GM19455 (cell line): ENCODE measurements at regions not wholly inside any gene's neighbourhood (a gene's known extent, or its start where the extent isn't known, plus 50 kb on each side); places are given as distances from the start of the nearest gene placed in this dataset.
"Not testable (repeated sequence)": the region's sequence is repeated elsewhere in the genome, so short reads cannot be mapped to it uniquely, and the experiment has no call there.

ENCODE experiments used
- ATAC-seq: cut with Tn5 transposase; IDR thresholded peaks from one replicate; pipeline ENCODE4 v1.9.1; 2021; ENCODE audit not compliant: unreplicated experiment

GRCh38 chr18:47729356-47729755 lies 201.1 kb downstream of the SMAD2 start:
- no peak for ATAC-seq

DNA sequence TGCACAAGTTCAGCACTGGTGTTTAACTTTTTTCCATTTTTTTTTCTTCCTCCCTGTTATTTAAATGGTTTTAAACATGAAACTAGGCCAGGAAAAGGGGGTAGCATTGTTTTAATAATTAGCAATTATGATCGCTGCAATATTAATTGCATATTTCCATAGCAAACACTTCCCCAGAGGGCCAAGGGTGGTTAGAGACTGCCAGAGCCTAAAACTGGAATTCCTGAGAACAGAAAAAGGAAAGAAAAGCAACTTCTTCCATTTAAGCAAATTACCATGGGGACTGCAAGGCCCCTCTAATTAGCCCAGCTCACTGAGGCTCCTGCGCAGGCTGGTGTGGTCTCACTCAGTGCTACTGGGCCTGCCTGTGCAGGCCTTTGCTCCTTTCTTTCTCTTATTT lies 201.5 kb downstream of the SMAD2 start:
- no peak for ATAC-seq

GRCh38 chr18:47727409-47727808 lies 203.1 kb downstream of the SMAD2 start:
- ATAC-seq, result no peak

DNA sequence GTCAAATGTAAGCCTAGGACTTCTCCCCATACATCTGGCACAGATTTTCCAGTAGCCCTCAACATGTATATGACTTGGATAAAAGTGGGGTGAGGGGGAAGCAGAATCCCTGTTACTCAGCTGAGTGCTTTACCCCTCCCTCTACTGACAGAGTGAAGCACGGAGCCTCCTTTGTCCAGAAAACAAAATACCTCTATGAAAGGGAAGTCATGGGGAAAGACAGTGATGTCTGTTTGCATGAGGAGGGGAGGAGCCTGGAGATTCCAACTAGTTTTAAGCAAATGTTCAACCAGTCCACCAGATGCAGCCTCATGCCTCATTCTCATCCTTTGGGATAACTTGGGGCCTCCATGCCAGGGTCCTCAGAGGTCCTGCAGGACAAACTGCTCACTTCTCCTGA lies 203.9 kb downstream of the SMAD2 start:
- ATAC-seq, result no peak

DNA sequence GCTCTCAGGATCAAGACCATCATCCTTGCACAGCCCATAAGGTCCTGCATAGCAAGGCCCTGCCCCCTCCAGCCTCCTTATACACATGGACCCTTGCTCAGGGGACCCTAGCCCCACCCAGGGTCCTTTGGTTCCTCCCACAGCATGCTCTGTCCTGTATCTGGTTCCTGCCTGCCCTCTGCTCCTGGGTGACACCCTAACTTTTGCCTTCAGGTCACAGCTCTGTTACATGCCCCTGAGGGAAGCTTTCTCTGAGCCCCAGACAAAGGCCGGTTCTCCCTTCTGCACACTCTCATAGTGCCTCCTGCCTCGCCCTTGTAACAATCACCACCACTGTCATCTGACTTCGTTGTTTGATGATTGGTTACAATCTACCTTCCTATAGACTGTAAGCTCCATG lies 204.8 kb downstream of the SMAD2 start:
- no peak for ATAC-seq

GRCh38 chr18:47724186-47724975 lies 206.1 kb downstream of the SMAD2 start:
- no peak for ATAC-seq

DNA sequence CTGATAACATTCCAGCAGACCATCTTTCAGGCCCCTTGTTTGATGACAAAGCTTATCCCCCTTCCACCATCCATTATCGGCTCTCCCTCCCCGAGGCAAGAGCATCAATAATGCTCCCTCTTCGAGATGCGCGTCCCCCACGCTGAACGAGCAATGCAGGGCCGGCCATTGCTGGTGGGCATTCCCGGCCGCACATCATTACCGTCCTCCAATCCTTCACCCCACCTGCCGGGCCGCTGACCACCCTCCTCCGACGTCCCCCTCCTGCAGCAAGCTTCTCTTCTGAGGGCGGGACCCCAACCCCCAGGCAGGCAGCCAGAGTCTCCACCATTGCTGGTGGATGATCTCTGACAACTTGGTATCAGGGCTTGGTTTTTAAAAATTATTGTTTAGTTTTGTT lies 208.6 kb downstream of the SMAD2 start:
- no peak for ATAC-seq

DNA sequence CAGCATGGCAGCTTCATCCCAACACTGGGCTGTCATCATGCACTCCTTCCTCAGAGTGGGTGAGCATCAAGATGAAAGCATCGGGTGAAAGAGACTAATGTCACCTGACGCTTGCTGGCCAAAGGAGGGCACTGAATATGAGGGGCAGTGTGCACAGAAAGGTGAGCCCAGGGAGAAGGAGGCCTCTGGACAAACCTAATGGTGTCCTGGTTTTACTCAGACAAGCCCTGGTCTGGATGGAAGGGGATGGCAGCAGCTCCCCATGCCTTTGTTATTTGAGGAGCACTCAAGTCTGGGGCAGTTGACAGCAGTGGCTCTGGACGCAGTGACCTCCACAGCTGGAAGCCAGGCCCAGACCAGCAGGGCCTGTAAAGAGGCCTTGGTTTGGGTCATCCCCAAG lies 209.7 kb downstream of the SMAD2 start:
- ATAC-seq, result no peak

DNA sequence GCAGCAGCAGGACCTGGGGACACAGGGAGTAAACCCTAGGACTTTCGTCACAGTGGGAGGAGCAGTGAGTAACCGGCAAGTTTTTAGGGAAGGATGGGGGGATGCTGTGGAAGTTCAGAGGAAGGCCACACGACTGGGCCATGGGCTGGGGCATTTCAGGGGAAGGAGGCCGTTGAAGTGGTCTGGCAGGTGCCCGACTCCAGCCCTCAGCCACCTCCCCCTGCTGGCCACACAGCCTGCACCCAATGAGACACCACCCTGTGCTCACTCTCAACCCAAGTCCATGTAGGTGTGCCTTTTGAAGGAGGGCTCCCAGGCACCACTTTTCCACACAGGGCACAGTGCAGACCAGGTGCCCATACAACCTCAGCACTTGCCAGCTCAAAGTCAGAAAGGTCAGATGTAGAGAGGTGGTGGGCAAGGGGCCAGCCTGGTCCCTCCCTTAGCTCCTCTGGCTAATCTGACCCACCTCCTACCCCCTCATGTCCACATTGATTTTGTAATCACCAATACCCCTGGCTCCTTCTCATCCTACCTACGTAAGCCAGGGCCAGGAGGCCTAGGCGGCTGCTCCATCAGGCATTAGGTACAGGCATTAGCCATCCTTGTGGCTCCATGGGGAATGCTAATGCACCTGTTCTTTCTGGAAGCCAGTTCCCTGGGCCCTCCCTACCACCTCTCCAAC lies 211.2 kb downstream of the SMAD2 start:
- no peak for ATAC-seq

GRCh38 chr18:47718646-47719045 lies 211.8 kb downstream of the SMAD2 start:
- no peak for ATAC-seq

DNA sequence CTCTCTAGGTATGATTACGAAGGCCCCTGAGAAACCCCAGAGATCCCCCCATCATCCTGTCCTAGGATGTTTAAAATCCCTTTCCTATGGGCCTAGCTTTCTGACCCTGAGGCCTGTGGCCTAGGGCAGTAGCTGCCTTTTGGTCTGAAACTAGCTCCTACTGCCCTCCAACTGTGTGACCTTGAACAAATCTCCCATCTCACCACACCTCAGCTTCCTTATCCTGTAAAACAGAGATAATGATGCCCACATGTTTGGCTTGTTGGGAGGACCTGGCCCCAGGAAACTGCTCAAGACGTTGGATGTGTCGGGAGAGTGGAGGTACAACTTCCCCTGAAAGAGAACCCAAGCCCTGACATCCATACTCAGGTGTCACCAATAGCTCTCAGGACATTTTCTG lies 213.2 kb downstream of the SMAD2 start:
- ATAC-seq, result no peak

DNA sequence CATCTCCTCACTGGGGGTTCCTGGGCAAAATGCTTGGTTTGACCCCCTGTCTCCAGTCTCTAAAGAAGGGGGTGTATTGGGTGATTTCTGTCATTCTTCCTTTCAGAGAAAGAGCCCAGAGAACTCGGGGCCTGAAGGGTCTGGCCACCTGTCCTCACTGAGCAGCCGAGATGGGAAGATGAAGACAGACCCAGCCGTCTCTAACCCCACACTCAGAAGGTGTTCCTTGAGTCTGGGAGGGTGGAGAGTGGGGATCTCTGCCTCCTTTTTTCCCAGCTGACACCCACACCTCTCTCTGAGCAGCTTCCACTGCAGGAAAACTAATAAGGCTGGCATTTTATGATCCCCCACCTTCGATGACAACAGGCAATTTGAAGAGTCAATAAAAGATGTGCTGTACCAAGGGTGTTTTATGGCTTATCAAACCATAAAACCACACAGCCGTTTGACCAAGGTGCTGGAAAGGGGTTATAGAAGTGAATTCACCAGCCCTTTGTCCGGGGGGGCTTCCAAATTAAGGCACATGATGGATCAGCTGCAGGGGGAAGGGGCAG lies 213.8 kb downstream of the SMAD2 start:
- no peak for ATAC-seq

GRCh38 chr18:47710451-47710850 lies 220.0 kb downstream of the SMAD2 start:
- ATAC-seq, result no peak

GRCh38 chr18:47709556-47709955 lies 220.9 kb downstream of the SMAD2 start:
- no peak for ATAC-seq

DNA sequence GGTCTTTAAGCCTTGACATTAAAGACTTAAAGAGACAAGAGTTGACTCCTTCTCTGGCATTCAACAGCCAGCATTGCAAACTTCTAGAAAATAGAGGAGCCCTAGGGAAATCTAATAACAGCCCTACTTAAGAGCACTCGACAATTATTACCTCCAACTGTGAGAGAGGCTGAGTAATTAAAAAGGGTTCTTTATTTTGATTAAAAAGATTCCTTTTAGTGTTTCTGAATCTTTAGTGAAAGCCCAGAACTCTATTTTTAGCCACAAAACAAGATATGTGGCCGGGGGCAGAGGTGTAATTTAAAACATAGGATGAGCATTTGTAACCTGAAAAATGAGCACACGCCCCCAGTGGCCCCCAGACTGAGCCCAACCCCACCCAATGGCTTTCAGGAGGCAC lies 222.3 kb downstream of the SMAD2 start:
- no peak for ATAC-seq

- no peak for ATAC-seq
These were observed 229.3 kb downstream of the SMAD2 start for GRCh38 chr18:47701134-47701533.

- no peak for ATAC-seq
These were observed 233.6 kb downstream of the SMAD2 start for GRCh38 chr18:47696870-47697269.

GRCh38 chr18:47691611-47692010 lies 238.8 kb downstream of the SMAD2 start:
- no peak for ATAC-seq

GRCh38 chr18:47690778-47691177 lies 239.7 kb downstream of the SMAD2 start:
- ATAC-seq, result not testable (repeated sequence)

DNA sequence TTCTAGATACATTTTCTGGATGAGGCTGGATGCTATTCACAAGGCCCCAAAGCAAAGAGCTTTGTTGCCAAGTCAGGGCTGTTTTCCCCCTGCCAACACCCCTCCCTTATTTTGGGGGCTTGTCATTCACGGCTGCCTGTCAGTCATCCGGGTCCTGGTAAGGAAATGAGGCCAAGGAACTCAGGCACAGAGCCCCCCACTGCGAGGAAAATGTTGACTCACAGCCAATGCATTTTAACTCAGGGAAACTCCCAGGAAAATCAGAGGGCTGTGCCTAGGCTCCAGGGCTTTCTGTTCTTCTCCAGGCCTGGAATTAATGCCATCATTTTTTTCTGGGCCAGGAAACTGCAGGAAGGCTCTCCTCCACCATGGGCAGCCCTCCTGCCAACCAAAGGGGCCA lies 241.1 kb downstream of the SMAD2 start:
- ATAC-seq, result no peak

DNA sequence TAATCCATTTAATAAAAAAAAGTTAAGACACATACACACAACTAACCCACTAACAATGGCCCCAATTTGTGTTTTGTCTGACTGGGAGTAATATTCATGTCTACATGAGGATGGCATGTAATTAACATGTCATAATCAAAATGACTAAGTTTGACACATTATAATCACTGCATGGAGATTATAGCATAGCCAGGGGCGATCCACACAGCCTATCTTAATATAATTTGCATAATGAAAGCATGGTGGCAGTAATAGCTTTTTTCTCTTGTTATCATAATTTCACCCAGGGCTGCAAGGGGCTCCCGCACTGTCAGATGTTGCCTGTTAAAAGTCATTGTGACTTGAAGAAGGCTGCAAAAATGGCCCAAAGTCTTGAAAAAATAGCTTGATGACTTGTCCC lies 243.7 kb downstream of the SMAD2 start:
- ATAC-seq, result no peak

- ATAC-seq, result no peak
These were observed 246.7 kb downstream of the SMAD2 start for GRCh38 chr18:47683774-47684173.
